Activated CD8-positive, alpha-beta memory T cell treated with anti-CD3 and anti-CD28 coated beads, Interleukin-2, amount 50 U/mL, for 48 hours (primary cell): ENCODE measurements at regions not wholly inside any gene's neighbourhood (a gene's known extent, or its start where the extent isn't known, plus 50 kb on each side); places are given as distances from the start of the nearest gene placed in this dataset.

Source experiments
- DNase-seq: peaks from one replicate; pipeline ENCODE4 v3.0.0-alpha.2; 2020

DNA sequence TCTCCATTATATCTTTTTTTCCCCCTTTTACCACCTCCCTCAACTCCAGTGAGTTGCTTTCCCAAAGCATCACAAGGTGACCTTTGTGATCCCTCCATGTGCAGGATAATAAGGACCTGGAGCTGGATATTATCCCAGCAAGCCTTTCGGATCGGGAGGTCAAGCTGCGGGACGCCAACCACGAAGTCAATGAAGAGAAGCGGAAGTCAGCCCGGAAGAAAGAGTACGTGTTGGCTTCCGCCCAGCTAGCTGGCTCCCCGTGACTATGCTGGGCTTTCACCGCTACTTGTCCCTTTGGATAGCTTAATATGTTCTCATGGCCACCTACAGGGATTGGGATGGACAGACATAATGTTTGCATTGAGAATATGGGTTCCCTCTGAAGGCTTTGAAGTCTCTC lies 273.7 kb upstream of the UMPS start:
- DNase-seq: no peak

- no peak for DNase-seq
Observed at GRCh38 chr3:124459678-124460077, 270.6 kb upstream of the UMPS start.

DNA sequence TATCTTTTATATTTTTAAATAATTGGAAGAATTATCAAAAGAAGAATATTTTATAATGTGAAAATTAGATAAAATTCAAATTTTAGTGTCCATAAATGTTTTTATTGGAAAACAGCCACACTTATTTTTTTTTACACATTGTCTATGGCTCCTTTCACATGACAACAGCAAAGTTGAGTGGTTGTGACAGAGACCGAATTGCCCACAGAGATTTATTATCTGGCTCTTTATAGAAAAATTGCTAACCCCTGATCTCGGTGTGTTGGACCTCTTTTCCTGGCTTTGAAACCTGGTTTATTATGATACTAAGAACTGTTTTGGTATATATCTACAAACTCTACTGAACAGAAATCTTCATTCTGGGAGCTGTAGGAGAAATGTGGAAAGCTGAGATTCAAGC lies 269.1 kb upstream of the UMPS start:
- DNase-seq: no peak

GRCh38 chr3:124461838-124462632 lies 268.2 kb upstream of the UMPS start:
- no peak for DNase-seq

GRCh38 chr3:124463234-124463633 lies 267.0 kb upstream of the UMPS start:
- no peak for DNase-seq

DNA sequence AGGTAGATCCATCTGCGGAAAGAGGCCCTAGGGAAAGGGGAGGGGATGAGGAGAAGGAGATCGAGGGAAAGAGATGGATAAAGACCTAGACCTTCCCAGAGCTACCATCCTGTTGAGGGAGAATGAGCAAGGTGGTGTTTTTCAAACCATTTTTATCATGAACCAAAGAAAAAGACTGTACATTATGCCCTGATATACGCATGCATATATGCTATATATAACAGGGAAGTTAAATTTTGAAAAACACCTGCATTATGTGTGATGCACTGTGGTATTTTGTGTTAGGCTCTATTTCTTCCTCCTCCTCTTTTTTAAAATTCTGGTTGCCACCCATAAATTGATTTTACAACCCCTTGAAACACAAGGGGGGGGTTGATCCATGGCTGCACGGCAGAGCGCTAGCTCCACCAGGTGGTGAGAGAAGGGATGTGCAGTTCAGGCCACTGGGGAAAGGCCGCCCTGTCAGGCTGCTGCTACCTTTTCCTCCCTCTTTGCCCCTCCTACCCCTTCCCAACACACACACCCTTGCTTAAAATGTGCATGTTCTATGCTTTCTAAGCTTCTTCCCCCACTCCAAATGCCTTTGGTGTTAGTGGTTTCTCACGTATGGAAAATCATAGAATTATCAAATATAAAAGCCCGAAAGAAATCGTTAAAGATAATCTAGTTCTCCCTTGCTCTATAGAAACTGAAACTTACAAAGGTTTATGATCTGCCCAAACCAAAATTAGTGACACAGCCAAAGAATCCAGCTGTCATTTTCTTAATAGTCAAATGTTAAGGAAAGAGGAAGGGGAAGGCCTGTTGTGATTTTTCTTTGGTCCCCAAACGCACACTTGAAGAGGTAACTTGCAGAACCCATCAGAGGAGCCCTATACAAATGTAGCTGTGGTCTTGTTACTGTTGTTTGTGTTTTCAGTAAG lies 262.0 kb upstream of the UMPS start:
- peak; percentile 72 for DNase-seq

GRCh38 chr3:124469555-124469954 lies 260.7 kb upstream of the UMPS start:
- DNase-seq: no peak

GRCh38 chr3:124478830-124479229 lies 251.4 kb upstream of the UMPS start:
- DNase-seq: no peak

- no peak for DNase-seq
Observed at GRCh38 chr3:124483915-124484470, 246.3 kb upstream of the UMPS start.

DNA sequence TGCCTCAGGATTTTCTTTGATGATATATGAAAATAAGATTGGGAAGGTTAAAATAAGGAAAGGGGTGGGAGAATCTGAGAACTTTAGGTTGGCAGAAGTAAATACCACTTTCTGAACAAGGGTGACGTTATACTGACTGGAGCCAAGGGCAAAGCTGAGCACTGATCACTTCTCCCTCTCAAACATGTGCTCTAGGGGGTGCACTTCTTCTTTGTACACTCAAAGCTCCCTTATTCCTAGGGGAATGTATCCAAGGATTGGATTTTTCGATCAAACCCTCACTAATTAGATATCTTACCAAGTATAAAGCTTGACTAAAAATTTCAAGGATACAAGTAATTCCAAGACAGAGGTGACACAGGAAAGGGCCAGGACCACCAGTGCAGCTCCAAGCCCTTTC lies 243.9 kb upstream of the UMPS start:
- DNase-seq: no peak

DNA sequence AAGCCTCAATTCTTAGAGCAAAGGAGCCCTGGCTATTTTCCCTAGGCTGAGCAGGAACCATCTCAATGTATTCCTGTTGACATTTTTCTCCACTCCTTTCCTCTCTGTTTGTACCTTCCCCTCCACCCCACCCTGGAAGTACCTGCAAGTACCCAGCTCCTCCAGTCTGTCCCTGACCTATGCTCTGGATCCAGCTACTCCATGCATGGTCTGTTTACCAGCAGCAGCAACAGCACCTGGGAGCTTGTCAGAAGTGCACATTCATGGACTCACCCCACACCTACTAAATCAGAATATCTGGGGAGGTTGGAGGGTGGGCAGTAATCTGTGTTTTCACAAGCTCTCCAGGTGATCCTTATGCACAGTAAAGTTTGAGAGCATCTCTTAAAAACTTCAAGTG lies 240.7 kb upstream of the UMPS start:
- no peak for DNase-seq

- DNase-seq: no peak
Observed at GRCh38 chr3:124491098-124491497, 239.2 kb upstream of the UMPS start.

DNA sequence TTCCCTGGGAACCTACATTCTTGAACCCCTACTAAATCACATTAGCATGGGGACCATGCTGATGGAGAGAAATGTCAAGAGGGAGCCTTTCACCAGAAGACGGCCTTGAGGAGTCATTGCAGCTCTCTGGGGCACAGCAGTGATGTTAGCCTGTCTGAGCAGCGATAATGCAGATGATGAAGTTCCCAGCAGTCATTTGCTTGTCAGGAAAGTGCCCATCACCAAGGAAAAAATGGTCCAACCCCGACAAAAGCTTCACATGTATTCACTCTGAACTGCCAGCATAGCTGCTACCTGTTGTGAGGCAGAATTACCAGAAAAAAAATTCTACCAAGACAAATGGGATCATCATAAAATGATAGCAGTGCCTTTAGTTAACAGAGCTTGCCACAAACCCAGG lies 238.4 kb upstream of the UMPS start:
- DNase-seq: no peak

GRCh38 chr3:124492824-124493223 lies 237.4 kb upstream of the UMPS start:
- DNase-seq: no peak

GRCh38 chr3:124496061-124496460 lies 234.2 kb upstream of the UMPS start:
- DNase-seq: no peak

DNA sequence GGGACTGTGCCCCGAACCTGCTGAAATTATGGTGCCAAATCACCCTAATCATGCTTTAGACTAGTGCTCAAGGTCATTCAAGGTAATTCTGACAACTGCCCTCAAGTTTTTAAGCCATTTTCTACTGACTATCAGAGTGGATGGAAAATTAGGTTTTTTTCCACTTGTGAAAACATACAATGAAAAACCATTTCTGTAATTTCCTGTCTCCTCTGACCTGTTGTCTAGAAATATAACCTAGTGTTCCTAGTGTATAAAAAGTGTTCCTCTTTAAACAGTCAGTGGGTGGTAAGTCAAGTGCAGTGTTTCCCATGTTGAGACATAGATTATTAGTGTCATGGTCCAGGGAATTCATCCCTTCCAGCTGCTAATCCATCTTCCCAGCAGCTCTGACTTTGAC lies 232.8 kb upstream of the UMPS start:
- DNase-seq: no peak

DNA sequence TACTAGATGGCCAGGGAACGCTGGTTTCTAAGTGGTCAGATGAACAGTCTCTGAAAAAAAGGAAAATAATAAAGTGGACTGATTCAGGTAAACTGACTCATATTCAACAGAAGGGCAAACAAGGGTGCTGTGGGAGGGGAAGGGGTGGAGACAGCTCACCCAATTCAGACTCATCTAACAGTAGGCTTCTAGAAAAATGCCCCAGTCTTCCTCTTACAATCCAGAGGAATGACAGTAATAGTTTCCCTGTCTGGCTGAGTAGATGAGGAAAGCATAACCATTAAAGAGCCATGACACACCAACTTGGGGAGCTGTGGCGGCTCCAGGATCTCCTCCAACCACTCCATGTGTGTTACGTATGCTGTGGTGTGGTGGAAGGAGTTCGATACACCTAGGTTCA lies 231.4 kb upstream of the UMPS start:
- no peak for DNase-seq

GRCh38 chr3:124504332-124505059 lies 225.8 kb upstream of the UMPS start:
- DNase-seq: no peak

GRCh38 chr3:124509884-124510283 lies 220.4 kb upstream of the UMPS start:
- no peak for DNase-seq

GRCh38 chr3:124510290-124510689 lies 220.0 kb upstream of the UMPS start:
- DNase-seq: no peak

GRCh38 chr3:124512881-124513609 lies 217.2 kb upstream of the UMPS start:
- no peak for DNase-seq

DNA sequence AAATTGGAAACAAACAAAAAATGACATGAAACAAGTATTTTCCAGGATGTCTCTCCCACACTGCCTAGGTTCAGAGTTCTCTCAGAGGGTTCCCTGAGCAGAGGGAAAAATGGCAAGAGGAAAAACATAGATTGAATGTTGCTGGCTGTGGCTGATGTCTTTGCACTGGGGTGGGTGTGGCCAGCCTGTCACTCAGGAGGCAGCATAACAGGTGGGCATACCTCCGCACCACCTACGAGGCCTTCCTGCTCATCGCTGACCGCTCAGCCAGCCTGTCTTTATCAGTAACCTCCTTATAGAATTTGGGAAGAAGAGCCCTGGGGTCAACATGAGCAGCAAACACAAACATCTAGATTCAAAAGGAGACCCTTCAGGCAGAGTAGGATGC lies 216.6 kb upstream of the UMPS start:
- no peak for DNase-seq
